ENCODE measurements at regions not wholly inside any gene's neighbourhood (a gene's known extent, or its start where the extent isn't known, plus 50 kb on each side); places are given as distances from the start of the nearest gene placed in this dataset.

DNA sequence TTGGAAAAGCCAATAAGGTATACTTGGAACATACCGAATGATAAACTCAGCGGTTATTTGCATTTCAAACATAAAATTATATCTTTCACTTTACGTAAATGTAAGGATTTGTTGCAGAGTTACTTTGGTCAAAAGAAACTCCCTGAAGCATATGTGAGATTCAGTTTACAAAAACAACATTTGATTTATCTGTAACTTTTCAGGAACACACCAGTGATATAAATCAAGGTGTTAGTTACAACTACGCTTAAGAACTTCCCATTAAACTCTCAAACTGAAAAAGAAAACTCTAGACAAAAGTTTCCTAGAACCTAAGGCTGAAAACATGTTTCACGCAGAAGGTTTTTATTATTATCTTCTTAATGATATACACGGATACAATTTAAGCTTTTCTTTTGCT lies 110.6 kb upstream of the MEIS1 start:
- no peak for DNase-seq
- no peaks in the 10 kb centered on the region for H3K36me3 ChIP-seq
- no peak overlapping the region for H3K27ac ChIP-seq
- peaks cover 87% of the 10 kb centered on the region for H3K27me3 ChIP-seq (ENCODE audit: insufficient read depth, low read depth, severe bottlenecking)
- no peak overlapping the region for H3K4me3 ChIP-seq (ENCODE audit: low read depth, low read length)
- TF ChIP-seq CTCF (IDR thresholded peaks at IDR 0.05; ENCODE audit: low read depth, low read length), result no peak
- no peaks in the 10 kb centered on the region for H3K9me3 ChIP-seq (ENCODE audit: severe bottlenecking)

GRCh38 chr2:66323406-66323805 lies 111.5 kb upstream of the MEIS1 start:
- TF ChIP-seq CTCF (IDR thresholded peaks at IDR 0.05; ENCODE audit: low read depth, low read length), result no peak
- H3K27me3 ChIP-seq (ENCODE audit: insufficient read depth, low read depth, severe bottlenecking), result peaks cover 86% of the 10 kb centered on the region
- no peak for DNase-seq
- H3K4me3 ChIP-seq (ENCODE audit: low read depth, low read length), result no peak overlapping the region
- no peaks in the 10 kb centered on the region for H3K9me3 ChIP-seq (ENCODE audit: severe bottlenecking)
- H3K36me3 ChIP-seq, result no peaks in the 10 kb centered on the region
- no peak overlapping the region for H3K27ac ChIP-seq

DNA sequence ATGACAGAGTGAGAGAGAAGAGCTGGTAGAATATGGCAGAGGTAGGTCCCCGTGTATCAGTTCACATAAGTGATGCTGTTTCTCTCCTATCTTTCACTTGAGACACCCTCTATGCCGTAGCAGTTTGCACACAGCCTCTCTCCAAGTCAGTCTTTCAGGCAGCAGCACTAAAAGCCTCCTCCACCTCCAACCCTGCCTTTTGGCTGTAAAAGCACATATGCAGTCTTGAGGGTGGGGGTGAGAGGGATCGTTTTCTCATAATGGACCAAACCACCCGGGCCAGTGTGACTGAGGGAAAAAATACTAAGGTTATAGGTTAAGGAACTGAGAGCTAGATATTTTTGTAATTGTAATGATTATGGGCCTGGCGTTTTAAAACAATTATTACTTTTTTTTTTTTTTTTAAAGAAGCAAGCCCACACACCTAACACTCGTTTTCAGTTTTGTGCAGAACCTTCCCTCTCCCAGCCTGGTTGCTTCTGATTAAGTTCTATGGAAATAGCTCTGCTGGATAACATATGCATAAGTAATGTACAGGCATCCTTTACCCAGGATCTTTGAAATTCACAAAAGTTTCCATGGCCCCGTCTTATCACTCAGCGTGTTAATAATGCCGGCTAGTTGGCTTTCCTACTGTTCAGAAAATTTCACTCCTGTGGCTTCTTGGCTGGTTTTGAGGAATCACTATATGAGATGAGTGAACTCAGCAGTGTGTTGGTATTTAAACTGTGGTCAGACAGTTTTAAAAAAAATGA lies 112.2 kb upstream of the MEIS1 start:
- Histone ChIP-seq H3K27me3 (ENCODE audit: insufficient read depth, low read depth, severe bottlenecking) (peaks cover 85% of the 10 kb centered on the region), H3K9me3 (ENCODE audit: severe bottlenecking) (no peaks in the 10 kb centered on the region), H3K27ac (no peak overlapping the region), H3K36me3 (no peaks in the 10 kb centered on the region), H3K4me3 (ENCODE audit: low read depth, low read length) (no peak overlapping the region)
- no peak for DNase-seq
- no peak for TF ChIP-seq CTCF (IDR thresholded peaks at IDR 0.05; ENCODE audit: low read depth, low read length)

DNA sequence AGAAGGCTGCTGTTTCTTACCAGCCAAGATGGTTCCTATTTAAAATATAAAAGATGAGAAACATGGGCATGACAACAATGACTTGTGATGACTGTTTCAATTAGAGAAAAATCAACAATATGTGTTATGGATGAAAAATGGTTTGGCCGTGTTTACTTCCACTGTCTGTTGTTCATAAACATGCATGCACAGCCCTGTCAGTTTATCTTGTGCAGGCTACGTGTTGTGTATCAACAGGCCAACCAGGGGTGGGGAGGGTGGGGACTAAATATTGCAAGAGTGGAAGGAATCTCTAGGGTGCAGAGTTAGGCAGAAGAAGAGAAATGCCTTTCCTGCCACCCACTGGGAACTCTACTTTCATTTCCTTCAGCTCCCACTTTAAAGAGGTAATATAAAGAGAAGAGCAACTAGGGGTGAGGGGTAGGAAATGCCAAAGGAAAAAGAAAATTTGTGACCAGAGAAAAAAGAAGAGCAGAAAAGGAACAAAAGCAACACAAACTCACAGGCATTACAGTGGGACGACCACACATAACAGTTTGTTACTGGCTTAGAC lies 116.8 kb upstream of the MEIS1 start:
- Histone ChIP-seq H3K27ac (no peak overlapping the region), H3K36me3 (no peaks in the 10 kb centered on the region), H3K4me3 (ENCODE audit: low read depth, low read length) (no peak overlapping the region), H3K27me3 (ENCODE audit: insufficient read depth, low read depth, severe bottlenecking) (peaks cover 72% of the 10 kb centered on the region), H3K9me3 (ENCODE audit: severe bottlenecking) (no peaks in the 10 kb centered on the region)
- DNase-seq, result no peak
- TF ChIP-seq CTCF (IDR thresholded peaks at IDR 0.05; ENCODE audit: low read depth, low read length), result no peak

DNA sequence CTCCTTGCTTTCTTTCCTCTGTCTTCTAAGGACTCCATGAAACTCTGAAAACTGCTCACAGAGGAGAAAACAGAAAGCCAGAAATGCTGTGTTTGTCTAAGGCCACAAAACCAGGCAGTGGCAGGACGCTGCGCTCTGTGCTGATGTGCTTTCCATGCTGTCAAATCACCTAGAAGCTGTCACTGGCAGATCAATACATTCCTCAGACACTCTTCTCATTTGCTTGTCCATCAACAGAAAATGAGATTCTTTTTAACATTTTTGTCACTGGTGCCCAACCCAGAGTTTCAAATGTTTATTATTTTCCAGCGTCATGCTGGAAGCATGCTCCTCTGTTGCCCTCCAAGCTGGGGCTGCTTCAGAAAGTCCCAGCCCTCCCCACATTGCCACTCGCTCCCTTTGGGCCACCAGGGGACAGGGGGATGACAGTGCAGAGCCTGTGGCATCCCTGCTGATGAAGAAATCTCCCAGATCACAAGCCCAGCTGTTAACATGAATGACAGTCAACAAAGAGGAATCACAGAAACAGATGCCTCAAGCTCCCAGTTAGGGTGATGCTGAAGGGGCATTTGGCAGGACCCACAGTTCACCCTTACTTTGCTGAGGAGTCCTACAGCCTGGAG lies 117.5 kb upstream of the MEIS1 start:
- Histone ChIP-seq H3K27me3 (ENCODE audit: insufficient read depth, low read depth, severe bottlenecking) (peaks cover 65% of the 10 kb centered on the region), H3K4me3 (ENCODE audit: low read depth, low read length) (no peak overlapping the region), H3K9me3 (ENCODE audit: severe bottlenecking) (no peaks in the 10 kb centered on the region), H3K27ac (no peak overlapping the region), H3K36me3 (no peaks in the 10 kb centered on the region)
- no peak for DNase-seq
- no peak for TF ChIP-seq CTCF (IDR thresholded peaks at IDR 0.05; ENCODE audit: low read depth, low read length)

All from WERI-Rb-1 (cell line).